H1 (cell line): ENCODE measurements at regions not wholly inside any gene's neighbourhood (a gene's known extent, or its start where the extent isn't known, plus 50 kb on each side); places are given as distances from the start of the nearest gene placed in this dataset.

Experiments
- CTCF ChIA-PET: fragments of 300-600 bp; sonication (Branson Sonifier 250); formaldehyde crosslinking; loops from one replicate; lab custom pipeline; 2021; ENCODE audit not compliant: partially characterized antibody; lab: Charles Lee
- POLR2A ChIA-PET: fragments of 300-600 bp; sonication (Branson Sonifier 250); formaldehyde crosslinking; loops from one replicate; lab custom pipeline; 2021; ENCODE audit warnings: inconsistent platforms; ENCODE audit not compliant: partially characterized antibody; lab: Charles Lee
- DNase-seq, 2 experiments: peaks; one replicate each; pipeline versions ENCODE4 v3.0.0 to v3.0.0-alpha.2; 2010 to 2022; ENCODE audit warnings: low spot score in 2 of 2, low read depth in 1 of 2, mixed read lengths in 1 of 2
- FAIRE-seq: peaks from 2 replicates; lab custom pipeline; 2011; peaks lifted over from hg19 to GRCh38; lab: Jason Lieb, UNC
- H2AFZ ChIP-seq: 2 replicates; pipeline ENCODE4 v1.8.1; 2012; ENCODE audit warnings: low read length, inconsistent platforms
- H2AK5ac ChIP-seq: 2 replicates; pipeline ENCODE4 v1.6.1; 2013; ENCODE audit warnings: low read depth, low read length
- H2BK120ac ChIP-seq: replicated peaks from 2 replicates; pipeline ENCODE3; 2013; ENCODE audit warnings: low read depth, low read length, inconsistent platforms
- H2BK12ac ChIP-seq: 2 replicates; pipeline ENCODE4 v1.6.1; 2013; ENCODE audit warnings: low read depth, low read length
- H2BK15ac ChIP-seq: 2 replicates; pipeline ENCODE4 v1.6.1; 2013; ENCODE audit warnings: low read length
- H2BK20ac ChIP-seq: 2 replicates; pipeline ENCODE4 v1.6.1; 2013; ENCODE audit warnings: low read length
- H2BK5ac ChIP-seq: 2 replicates; pipeline ENCODE4 v1.6.1; 2013; ENCODE audit warnings: low read depth, low read length
- H3K14ac ChIP-seq: 2 replicates; pipeline ENCODE4 v1.6.1; 2013; ENCODE audit warnings: inconsistent platforms; ENCODE audit not compliant: insufficient read length
- H3K18ac ChIP-seq: 2 replicates; pipeline ENCODE4 v1.6.1; 2013; ENCODE audit warnings: low read length; ENCODE audit errors: extremely low read depth
- H3K23ac ChIP-seq: 2 replicates; pipeline ENCODE4 v1.6.1; 2013; ENCODE audit warnings: inconsistent platforms; ENCODE audit not compliant: insufficient read length
- H3K23me2 ChIP-seq: 2 replicates; pipeline ENCODE4 v1.6.1; 2013; ENCODE audit warnings: low read depth, low read length
- H3K27ac ChIP-seq: 2 replicates; pipeline ENCODE4 v1.6.1; 2011; ENCODE audit warnings: low read depth, low read length, inconsistent platforms
- H3K27me3 ChIP-seq, 4 experiments: replicated peaks in 1 of 4; 1 replicate in 1 of 4; 2 replicates in 3 of 4; pipeline versions ENCODE4 v1.6.1 to v1.8.1; 2011 to 2013; ENCODE audit warnings: low read length in 3 of 4, mild to moderate bottlenecking in 3 of 4, inconsistent platforms in 2 of 4, mixed read lengths in 2 of 4, moderate library complexity in 1 of 4; ENCODE audit not compliant: control insufficient read depth in 3 of 4, insufficient read depth in 3 of 4; ENCODE audit errors: extremely low read depth in 1 of 4
- H3K36me3 ChIP-seq, 4 experiments: 2 replicates each; pipeline versions ENCODE4 v1.6.1 to v1.8.1; 2011 to 2013; ENCODE audit warnings: mild to moderate bottlenecking in 4 of 4, low read length in 3 of 4, moderate library complexity in 2 of 4, control low read depth in 1 of 4, inconsistent platforms in 1 of 4; ENCODE audit not compliant: insufficient read depth in 4 of 4, control insufficient read depth in 2 of 4
- H3K4ac ChIP-seq: replicated peaks from 2 replicates; pipeline ENCODE3; 2013; ENCODE audit warnings: low read length, low read depth, mixed read lengths, inconsistent platforms; ENCODE audit not compliant: insufficient read length
- H3K4me1 ChIP-seq, 4 experiments: replicated peaks in 1 of 4; 1 replicate in 1 of 4; 2 replicates in 3 of 4; pipeline versions ENCODE4 v1.6.1 to v1.8.1; 2011 to 2013; ENCODE audit warnings: low read length in 3 of 4, inconsistent platforms in 2 of 4, mixed read lengths in 1 of 4; ENCODE audit not compliant: insufficient read depth in 4 of 4, control insufficient read depth in 3 of 4
- H3K4me2 ChIP-seq, 2 experiments: 2 replicates each; pipeline versions ENCODE4 v1.6.1 to v1.8.1; 2011 to 2013; ENCODE audit warnings: low read depth in 2 of 2, low read length in 2 of 2, control low read depth in 1 of 2, inconsistent platforms in 1 of 2, mild to moderate bottlenecking in 1 of 2; ENCODE audit not compliant: insufficient read depth in 1 of 2
- H3K4me3 ChIP-seq, 4 experiments: fragments of 200-600, 300-600 bp in 1 of 4; sonication (generic), shearing (Covaris generic), sonication (Bioruptor Twin) in 1 of 4; 2 replicates each; pipeline versions ENCODE4 v1.5.1 to v1.8.1; 2011 to 2016; ENCODE audit warnings: low read length in 4 of 4, low read depth in 3 of 4, control low read depth in 2 of 4, inconsistent platforms in 2 of 4, mild to moderate bottlenecking in 2 of 4, mixed read lengths in 1 of 4, moderate library complexity in 1 of 4; ENCODE audit not compliant: insufficient read depth in 2 of 4; ENCODE audit errors: extremely low read depth in 1 of 4
- H3K56ac ChIP-seq: replicated peaks from 2 replicates; pipeline ENCODE3; 2013; ENCODE audit warnings: low read depth, mild to moderate bottlenecking, mixed read lengths, low read length, inconsistent platforms; ENCODE audit not compliant: insufficient read length
- H3K79me1 ChIP-seq: 2 replicates; pipeline ENCODE4 v1.6.1; 2013; ENCODE audit warnings: low read depth, low read length, control low read depth
- H3K79me2 ChIP-seq, 2 experiments: 2 replicates each; pipeline versions ENCODE4 v1.6.1 to v1.8.1; 2012 to 2013; ENCODE audit warnings: low read length in 2 of 2, mild to moderate bottlenecking in 2 of 2, inconsistent platforms in 1 of 2; ENCODE audit not compliant: insufficient read depth in 2 of 2, control insufficient read depth in 1 of 2
- H3K9ac ChIP-seq, 4 experiments: replicated peaks in 1 of 4; 1 replicate in 1 of 4; 2 replicates in 3 of 4; pipeline versions ENCODE4 v1.6.1 to v1.8.1; 2011 to 2013; ENCODE audit warnings: low read depth in 3 of 4, low read length in 3 of 4, control low read depth in 2 of 4, mild to moderate bottlenecking in 2 of 4, moderate library complexity in 2 of 4, inconsistent platforms in 1 of 4; ENCODE audit errors: extremely low read depth in 1 of 4
- H3K9me3 ChIP-seq, 2 experiments: 2 replicates each; pipeline versions ENCODE4 v1.6.1 to v1.8.1; 2012 to 2013; ENCODE audit warnings: mild to moderate bottlenecking in 2 of 2, moderate library complexity in 2 of 2, control low read depth in 1 of 2, inconsistent platforms in 1 of 2, low read depth in 1 of 2, low read length in 1 of 2, mixed read lengths in 1 of 2; ENCODE audit not compliant: insufficient read depth in 2 of 2
- H4K20me1 ChIP-seq, 2 experiments: replicated peaks in 1 of 2; 2 replicates each; pipeline versions ENCODE3 to v1.8.1; 2011 to 2013; ENCODE audit warnings: inconsistent platforms in 2 of 2, low read length in 2 of 2, mild to moderate bottlenecking in 1 of 2; ENCODE audit not compliant: insufficient read depth in 2 of 2, control insufficient read depth in 1 of 2
- H4K5ac ChIP-seq: 2 replicates; pipeline ENCODE4 v1.6.1; 2013; ENCODE audit warnings: low read length, low read depth, mixed read lengths, inconsistent platforms; ENCODE audit not compliant: insufficient read length
- H4K8ac ChIP-seq: 2 replicates; pipeline ENCODE4 v1.8.0; 2013; ENCODE audit warnings: mild to moderate bottlenecking, moderate library complexity, low read length, inconsistent platforms; ENCODE audit not compliant: insufficient read depth; ENCODE audit errors: extremely low read depth
- H4K91ac ChIP-seq: replicated peaks from 2 replicates; pipeline ENCODE3; 2013; ENCODE audit warnings: low read length, mixed read lengths, inconsistent platforms; ENCODE audit not compliant: insufficient read length
- CBX8 ChIP-seq: fragments of 300-800, 300-1000 bp; sonication (generic); IDR thresholded peaks from 2 replicates; pipeline ENCODE4 v1.7.1; 2016; ENCODE audit warnings: low read depth, low read length, borderline replicate concordance
- CHD2 ChIP-seq: IDR thresholded peaks from 2 replicates; pipeline ENCODE4 v1.6.1; 2012; ENCODE audit warnings: low read length, improper control_type of control experiment
- JUND ChIP-seq: IDR thresholded peaks from 2 replicates; pipeline ENCODE4 v1.6.1; 2011; ENCODE audit warnings: mild to moderate bottlenecking, improper control_type of control experiment, low read length
- KDM5A ChIP-seq: fragments of 200-600 bp; IDR thresholded peaks from 2 replicates; pipeline ENCODE4 v1.7.1; 2012; ENCODE audit warnings: mild to moderate bottlenecking, low read length, inconsistent platforms, mixed read lengths
- NANOG ChIP-seq: IDR thresholded peaks from 2 replicates; pipeline ENCODE4 v1.6.1; 2011; ENCODE audit warnings: low read length, low read depth, mild to moderate bottlenecking, inconsistent platforms; ENCODE audit not compliant: insufficient read depth, poor library complexity, severe bottlenecking
- NRF1 ChIP-seq: IDR thresholded peaks from 2 replicates; pipeline ENCODE4 v1.6.1; 2011; ENCODE audit warnings: mild to moderate bottlenecking, low read depth, low read length, improper control_type of control experiment
- SUZ12 ChIP-seq: fragments of 200-600 bp; sonication (generic); IDR thresholded peaks from 2 replicates; pipeline ENCODE4 v1.6.1; 2012; ENCODE audit warnings: mild to moderate bottlenecking, inconsistent platforms, low read length, moderate library complexity, mixed read lengths
- WGBS, 2 experiments: shearing (Covaris generic) in 1 of 2; methylation state at CpG; one replicate each; pipeline versions ENCODE4 v1.1.6 to v1.1.7; 2013 to 2015; ENCODE audit warnings: low lambda C conversion rate in 2 of 2, mixed read lengths in 2 of 2, inconsistent platforms in 1 of 2, low coverage in 1 of 2, missing lambda C conversion rate in 1 of 2; ENCODE audit not compliant: insufficient replicate concordance in 2 of 2, insufficient coverage in 1 of 2, insufficient read length in 1 of 2; ENCODE audit errors: extremely low coverage in 1 of 2, missing lambda C conversion rate in 1 of 2; 5-methylcytosine and 5-hydroxymethylcytosine counted together

DNA sequence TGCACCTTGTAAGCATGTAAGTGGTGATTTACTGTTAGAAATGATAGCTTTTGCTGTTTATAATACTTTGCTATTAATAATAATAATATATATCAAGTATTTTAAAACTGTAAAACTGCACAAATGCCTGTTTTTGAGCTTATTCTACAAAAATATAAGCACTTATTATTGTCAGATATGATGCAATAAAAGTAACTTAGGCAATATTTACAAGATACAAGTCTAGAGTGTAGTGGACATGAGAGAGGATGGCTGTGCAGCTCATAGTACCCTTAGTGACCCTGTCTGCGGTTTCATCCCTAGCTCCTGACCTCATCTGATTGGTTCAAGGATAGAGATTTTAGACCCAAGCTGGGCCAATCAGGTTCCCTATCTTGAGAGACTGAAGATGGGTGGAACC, 178.4 kb downstream of the MTX2 start:
- Histone ChIP-seq H3K9ac (no peak overlapping the region), H2BK20ac (no peak overlapping the region), H3K9me3 (no peaks in the 10 kb centered on the region), H3K27ac (no peak overlapping the region), H3K36me3 (no peaks in the 10 kb centered on the region), H2BK12ac (no peak overlapping the region), H2AK5ac (no peak overlapping the region), H2BK120ac (no peak overlapping the region), H3K79me1 (no peaks in the 10 kb centered on the region), H4K8ac (no peak overlapping the region), H3K23me2 (no peaks in the 10 kb centered on the region), H3K14ac (no peak overlapping the region), H3K18ac (no peak overlapping the region), H3K4ac (no peak overlapping the region), H3K56ac (no peak overlapping the region), H3K4me1 (peaks cover 0 to 18% (median 12%) of the 10 kb centered on the region in 4 experiments; a peak in 6 of 7 replicates), H3K79me2 (no peaks in the 10 kb centered on the region; a peak in 1 of 4 replicates), H4K91ac (no peak overlapping the region), H4K5ac (no peak overlapping the region), H2BK15ac (no peak overlapping the region), H3K27me3 (peaks cover 0 to 3% (median 0%) of the 10 kb centered on the region in 4 experiments; a peak in 1 of 7 replicates), H3K4me3 (no peak overlapping the region), H3K23ac (no peak overlapping the region), H2BK5ac (no peak overlapping the region), H3K4me2 (no peak overlapping the region), H2AFZ (no peak overlapping the region), H4K20me1 (no peaks in the 10 kb centered on the region)
- DNase-seq (no peak), FAIRE-seq (no peak)
- ChIA-PET CTCF (interaction anchor here (0.6 to 2.2 kb wide), 8 partner anchors 7 to 307 kb away, joined by 3 to 11 read pairs (median 4); no protein-coding TSS in a partner anchor), POLR2A (no interaction called here)
- TF ChIP-seq SUZ12 = no peak
- TF ChIP-seq CHD2 = no peak
- TF ChIP-seq KDM5A = no peak
- TF ChIP-seq NANOG = no peak
- TF ChIP-seq CBX8 = no peak
- TF ChIP-seq JUND = no peak
- TF ChIP-seq NRF1 = no peak
- 83% methylated on average over 1 of the region's 1 CpG; no CpG with 5 or more reads in 1 of the 2 experiments for WGBS, 2 experiments
